ENCODE measurements at regions not wholly inside any gene's neighbourhood (a gene's known extent, or its start where the extent isn't known, plus 50 kb on each side); places are given as distances from the start of the nearest gene placed in this dataset.
A peak's percentile ranks its signal among the peaks of the same experiment; 100 is the strongest.

- H3K4me2 ChIP-seq = no peak overlapping the region
- TF ChIP-seq EZH2 (IDR thresholded peaks at IDR 0.05; ENCODE audit: low read depth) = no peak
- TF ChIP-seq, protein P1, sequence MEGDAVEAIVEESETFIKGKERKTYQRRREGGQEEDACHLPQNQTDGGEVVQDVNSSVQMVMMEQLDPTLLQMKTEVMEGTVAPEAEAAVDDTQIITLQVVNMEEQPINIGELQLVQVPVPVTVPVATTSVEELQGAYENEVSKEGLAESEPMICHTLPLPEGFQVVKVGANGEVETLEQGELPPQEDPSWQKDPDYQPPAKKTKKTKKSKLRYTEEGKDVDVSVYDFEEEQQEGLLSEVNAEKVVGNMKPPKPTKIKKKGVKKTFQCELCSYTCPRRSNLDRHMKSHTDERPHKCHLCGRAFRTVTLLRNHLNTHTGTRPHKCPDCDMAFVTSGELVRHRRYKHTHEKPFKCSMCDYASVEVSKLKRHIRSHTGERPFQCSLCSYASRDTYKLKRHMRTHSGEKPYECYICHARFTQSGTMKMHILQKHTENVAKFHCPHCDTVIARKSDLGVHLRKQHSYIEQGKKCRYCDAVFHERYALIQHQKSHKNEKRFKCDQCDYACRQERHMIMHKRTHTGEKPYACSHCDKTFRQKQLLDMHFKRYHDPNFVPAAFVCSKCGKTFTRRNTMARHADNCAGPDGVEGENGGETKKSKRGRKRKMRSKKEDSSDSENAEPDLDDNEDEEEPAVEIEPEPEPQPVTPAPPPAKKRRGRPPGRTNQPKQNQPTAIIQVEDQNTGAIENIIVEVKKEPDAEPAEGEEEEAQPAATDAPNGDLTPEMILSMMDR (conservative IDR thresholded peaks at IDR 0.05) = no peak
Observed at GRCh38 chr1:25168193-25169071, 63.9 kb downstream of the SYF2 start.

GRCh38 chr1:25167269-25168192 is 64.8 kb downstream of the SYF2 start:
- H3K79me2 ChIP-seq (ENCODE audit: low read depth) = no peaks in the 10 kb centered on the region
- no TSS peak for BruUV-seq (replicated peaks)
- peak in 1 of 2 experiments; percentile 30 for DNase-seq
- intact Hi-C loops (cut with micrococcal nuclease; ENCODE audit: unreplicated experiment) = no loop called here
- H3K4me1 ChIP-seq (replicated peaks; ENCODE audit: insufficient read depth) = no peaks in the 10 kb centered on the region
- H3K9me2 ChIP-seq (ENCODE audit: insufficient read depth) = no peaks in the 10 kb centered on the region
- H4K20me1 ChIP-seq (ENCODE audit: insufficient read depth) = no peaks in the 10 kb centered on the region
- no peak overlapping the region for H3K4me2 ChIP-seq
- no peak overlapping the region for H2AFZ ChIP-seq
- TF ChIP-seq EZH2 (IDR thresholded peaks at IDR 0.05; ENCODE audit: low read depth) = no peak
- TF ChIP-seq, protein P1 (conservative IDR thresholded peaks at IDR 0.05) = no peak
- H3K4me3 ChIP-seq = no peak overlapping the region
- no peaks in the 10 kb centered on the region for H3K9me3 ChIP-seq (ENCODE audit: insufficient read depth, low read depth)
- ChIA-PET CTCF (no interaction called here), POLR2A (ENCODE audit: unreplicated experiment) (no interaction called here)
- H3K36me3 ChIP-seq (ENCODE audit: low read depth) = no peaks in the 10 kb centered on the region
- no peaks in the 10 kb centered on the region for H3K27me3 ChIP-seq (ENCODE audit: insufficient read depth, low read depth)
- no peak overlapping the region for H3K27ac ChIP-seq
- H3F3A ChIP-seq (ENCODE audit: insufficient read depth, low read depth) = no peaks in the 10 kb centered on the region

More at GRCh38 chr1:25168193-25169071, 63.9 kb downstream of the SYF2 start:
- Histone ChIP-seq H3K9me3 (ENCODE audit: insufficient read depth, low read depth) (no peaks in the 10 kb centered on the region), H3K27ac (no peak overlapping the region), H3K4me3 (no peak overlapping the region), H2AFZ (no peak overlapping the region), H3K36me3 (ENCODE audit: low read depth) (no peaks in the 10 kb centered on the region), H3K4me1 (replicated peaks; ENCODE audit: insufficient read depth) (no peaks in the 10 kb centered on the region), H3F3A (ENCODE audit: insufficient read depth, low read depth) (no peaks in the 10 kb centered on the region), H4K20me1 (ENCODE audit: insufficient read depth) (no peaks in the 10 kb centered on the region), H3K27me3 (ENCODE audit: insufficient read depth, low read depth) (no peaks in the 10 kb centered on the region), H3K79me2 (ENCODE audit: low read depth) (no peaks in the 10 kb centered on the region), H3K9me2 (ENCODE audit: insufficient read depth) (no peaks in the 10 kb centered on the region)
- ChIA-PET POLR2A (ENCODE audit: unreplicated experiment) (no interaction called here), CTCF (no interaction called here)
- no TSS peak for BruUV-seq (replicated peaks)
- DNase-seq = no peak
- intact Hi-C loops (cut with micrococcal nuclease; ENCODE audit: unreplicated experiment) = no loop called here

- Histone ChIP-seq H3K27me3 (ENCODE audit: insufficient read depth, low read depth) (no peaks in the 10 kb centered on the region), H3K4me3 (no peak overlapping the region), H3K9me2 (ENCODE audit: insufficient read depth) (no peaks in the 10 kb centered on the region), H4K20me1 (ENCODE audit: insufficient read depth) (no peaks in the 10 kb centered on the region), H3F3A (ENCODE audit: insufficient read depth, low read depth) (no peaks in the 10 kb centered on the region), H3K27ac (no peak overlapping the region), H3K79me2 (ENCODE audit: low read depth) (no peaks in the 10 kb centered on the region), H3K9me3 (ENCODE audit: insufficient read depth, low read depth) (no peaks in the 10 kb centered on the region), H3K36me3 (ENCODE audit: low read depth) (no peaks in the 10 kb centered on the region), H3K4me1 (replicated peaks; ENCODE audit: insufficient read depth) (no peaks in the 10 kb centered on the region), H3K4me2 (no peak overlapping the region), H2AFZ (no peak overlapping the region)
- no TSS peak for BruUV-seq (replicated peaks)
- intact Hi-C loops (cut with micrococcal nuclease; ENCODE audit: unreplicated experiment) = no loop called here
- no peak for DNase-seq
- ChIA-PET CTCF (no interaction called here), POLR2A (ENCODE audit: unreplicated experiment) (no interaction called here)
- no peak for TF ChIP-seq EZH2 (IDR thresholded peaks at IDR 0.05; ENCODE audit: low read depth)
- TF ChIP-seq, protein P1 (conservative IDR thresholded peaks at IDR 0.05) = no peak
Observed at GRCh38 chr1:25166847-25167246, 65.5 kb downstream of the SYF2 start.

Measured in PC-9 (cell line).